A673 (cell line): ENCODE measurements at regions not wholly inside any gene's neighbourhood (a gene's known extent, or its start where the extent isn't known, plus 50 kb on each side); places are given as distances from the start of the nearest gene placed in this dataset.

ENCODE experiments used
- CTCF ChIP-seq: fragments of 300-800, 200-600 bp; sonication (generic); conservative IDR thresholded peaks from 2 replicates; pipeline ENCODE4 v1.5.1; 2017; ENCODE audit warnings: low read depth, mild to moderate bottlenecking, antibody characterized with exemption, low read length, moderate library complexity, mixed read lengths
- EZH2 ChIP-seq: fragments of 200-600 bp; sonication (generic); IDR thresholded peaks from 2 replicates; pipeline ENCODE4 v1.6.1; 2017; ENCODE audit warnings: borderline replicate concordance, low read depth, mild to moderate bottlenecking, mixed read lengths, antibody characterized with exemption, low read length; ENCODE audit not compliant: poor library complexity, severe bottlenecking

GRCh38 chr18:1511619-1512311 is 607.1 kb downstream of the ADCYAP1 start:
- TF ChIP-seq CTCF (no peak), EZH2 (no peak)
